IPS-18a (cell line): ENCODE measurements at regions not wholly inside any gene's neighbourhood (a gene's known extent, or its start where the extent isn't known, plus 50 kb on each side); places are given as distances from the start of the nearest gene placed in this dataset.

Experiments
- H3K27ac ChIP-seq: one replicate; pipeline ENCODE4 v1.5.1; 2013; ENCODE audit warnings: low read length
- H3K27me3 ChIP-seq: one replicate; pipeline ENCODE4 v1.6.1; 2013; ENCODE audit warnings: mild to moderate bottlenecking, low read length; ENCODE audit not compliant: control insufficient read depth, insufficient read depth
- H3K36me3 ChIP-seq: one replicate; pipeline ENCODE4 v1.6.1; 2013; ENCODE audit warnings: low read depth, low read length; ENCODE audit not compliant: control insufficient read depth
- H3K4me1 ChIP-seq: one replicate; pipeline ENCODE4 v1.6.1; 2013; ENCODE audit warnings: low read depth, low read length; ENCODE audit not compliant: control insufficient read depth
- H3K4me3 ChIP-seq: one replicate; pipeline ENCODE4 v1.5.1; 2013; ENCODE audit warnings: low read length
- H3K9ac ChIP-seq: one replicate; pipeline ENCODE4 v1.6.1; 2013; ENCODE audit warnings: mild to moderate bottlenecking, low read length, moderate library complexity
- H3K9me3 ChIP-seq: one replicate; pipeline ENCODE4 v1.6.1; 2013; ENCODE audit warnings: low read depth, low read length; ENCODE audit not compliant: control insufficient read depth

DNA sequence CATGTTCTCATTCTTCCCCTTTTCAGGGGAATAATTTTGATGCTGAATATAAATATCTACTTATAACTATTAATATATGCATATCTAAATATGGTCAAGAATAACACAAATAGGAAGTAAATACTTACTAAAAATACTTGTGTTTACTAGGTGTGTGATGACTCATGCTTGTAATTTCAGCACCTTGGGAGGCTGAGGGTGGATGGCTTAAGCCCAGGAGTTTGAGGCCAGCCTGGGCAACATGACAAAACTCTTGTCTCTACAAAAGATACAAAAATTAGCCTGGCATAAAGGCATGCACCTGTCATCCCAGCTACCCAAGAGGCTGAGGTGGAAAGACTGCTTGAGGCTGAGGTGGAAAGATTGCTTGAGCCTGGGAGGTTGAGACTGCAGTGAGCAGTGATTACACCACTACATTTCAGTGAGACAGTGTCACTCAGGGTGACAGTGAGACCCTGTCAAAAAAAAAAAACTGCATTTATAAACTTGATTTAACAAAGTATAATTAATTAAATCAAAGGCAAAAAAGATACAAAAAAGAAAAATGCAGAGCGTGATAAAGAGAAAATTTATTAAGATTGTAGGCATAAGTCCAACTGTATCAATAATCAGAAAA, 703.1 kb upstream of the VRK2 start:
- Histone ChIP-seq H3K4me3 (no peak overlapping the region), H3K36me3 (no peaks in the 10 kb centered on the region)

DNA sequence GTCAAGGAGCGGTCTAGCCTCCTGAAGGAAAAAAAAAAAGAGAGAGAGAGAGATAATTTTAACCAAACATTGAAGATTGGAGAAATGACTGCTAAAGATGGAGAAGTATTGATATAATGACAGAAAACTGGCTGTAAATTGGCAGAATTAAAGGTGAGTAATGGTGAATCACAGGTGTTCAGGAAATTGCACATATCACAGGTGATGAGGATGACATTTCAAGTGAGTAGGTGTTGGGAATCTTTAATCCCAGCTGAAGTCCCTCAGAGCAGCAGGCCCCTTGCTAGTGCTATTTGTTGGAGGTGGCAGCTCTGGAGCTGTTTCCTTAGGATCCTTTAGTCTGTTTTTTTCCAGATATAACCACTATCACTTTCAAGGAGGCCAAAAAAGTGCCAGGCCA, 678.4 kb upstream of the VRK2 start:
- no peaks in the 10 kb centered on the region for H3K36me3 ChIP-seq
- H3K4me3 ChIP-seq = no peak overlapping the region
- H3K9me3 ChIP-seq = no peaks in the 10 kb centered on the region
- no peak overlapping the region for H3K27ac ChIP-seq
- no peaks in the 10 kb centered on the region for H3K27me3 ChIP-seq
- no peaks in the 10 kb centered on the region for H3K4me1 ChIP-seq
- H3K9ac ChIP-seq = no peak overlapping the region

More for the DNA sequence above, 703.1 kb upstream of the VRK2 start:
- no peak overlapping the region for H3K9ac ChIP-seq
- no peak overlapping the region for H3K27ac ChIP-seq
- H3K4me1 ChIP-seq = no peaks in the 10 kb centered on the region
- no peaks in the 10 kb centered on the region for H3K27me3 ChIP-seq
- no peaks in the 10 kb centered on the region for H3K9me3 ChIP-seq

- no peaks in the 10 kb centered on the region for H3K9me3 ChIP-seq
- H3K4me3 ChIP-seq = no peak overlapping the region
- no peak overlapping the region for H3K27ac ChIP-seq
- H3K27me3 ChIP-seq = no peaks in the 10 kb centered on the region
- no peak overlapping the region for H3K9ac ChIP-seq
- no peaks in the 10 kb centered on the region for H3K4me1 ChIP-seq
- H3K36me3 ChIP-seq = no peaks in the 10 kb centered on the region
Observed at GRCh38 chr2:57370882-57371585, 675.6 kb upstream of the VRK2 start.

DNA sequence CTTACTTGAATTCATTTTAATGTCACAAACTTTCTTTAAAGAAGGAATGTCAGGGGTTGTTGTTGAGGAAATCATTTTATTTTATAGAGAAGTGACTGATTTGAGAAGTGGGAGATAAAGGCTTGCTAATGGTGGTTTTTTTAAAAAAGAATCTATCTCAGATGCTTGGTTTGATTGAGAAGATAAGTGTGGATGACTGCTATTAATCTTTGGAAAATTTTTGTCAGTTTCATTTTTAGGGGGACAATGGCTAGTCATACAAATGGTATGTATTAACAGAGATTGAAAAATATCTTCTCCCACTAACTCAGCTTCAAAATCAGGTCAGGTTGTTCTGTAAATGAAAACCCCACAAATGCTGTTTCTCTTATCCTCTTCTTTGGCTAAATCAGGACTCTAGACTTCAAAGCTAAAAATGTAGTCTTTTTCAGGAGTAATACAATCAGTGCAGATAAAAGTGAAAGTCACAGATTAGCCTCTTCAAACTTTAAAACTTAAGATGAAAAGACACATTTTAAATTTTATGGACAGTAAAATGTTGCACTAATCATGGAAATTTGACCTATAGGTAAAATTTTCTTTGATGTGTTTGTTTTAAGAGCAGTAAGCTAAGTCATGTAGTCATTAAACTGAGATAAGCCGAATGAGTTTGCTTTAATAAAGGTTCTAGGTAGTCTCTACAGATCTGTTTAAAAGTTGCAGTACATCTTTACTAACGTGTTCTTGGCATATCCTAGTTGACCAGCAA, 674.2 kb upstream of the VRK2 start:
- no peak overlapping the region for H3K27ac ChIP-seq
- no peaks in the 10 kb centered on the region for H3K27me3 ChIP-seq
- H3K36me3 ChIP-seq = no peaks in the 10 kb centered on the region
- no peaks in the 10 kb centered on the region for H3K9me3 ChIP-seq
- H3K4me3 ChIP-seq = no peak overlapping the region
- H3K4me1 ChIP-seq = no peaks in the 10 kb centered on the region
- H3K9ac ChIP-seq = no peak overlapping the region

GRCh38 chr2:57373530-57373929, 673.1 kb upstream of the VRK2 start:
- no peak overlapping the region for H3K27ac ChIP-seq
- H3K9ac ChIP-seq = no peak overlapping the region
- no peaks in the 10 kb centered on the region for H3K9me3 ChIP-seq
- no peaks in the 10 kb centered on the region for H3K36me3 ChIP-seq
- H3K4me1 ChIP-seq = no peaks in the 10 kb centered on the region
- no peaks in the 10 kb centered on the region for H3K27me3 ChIP-seq
- H3K4me3 ChIP-seq = no peak overlapping the region

DNA sequence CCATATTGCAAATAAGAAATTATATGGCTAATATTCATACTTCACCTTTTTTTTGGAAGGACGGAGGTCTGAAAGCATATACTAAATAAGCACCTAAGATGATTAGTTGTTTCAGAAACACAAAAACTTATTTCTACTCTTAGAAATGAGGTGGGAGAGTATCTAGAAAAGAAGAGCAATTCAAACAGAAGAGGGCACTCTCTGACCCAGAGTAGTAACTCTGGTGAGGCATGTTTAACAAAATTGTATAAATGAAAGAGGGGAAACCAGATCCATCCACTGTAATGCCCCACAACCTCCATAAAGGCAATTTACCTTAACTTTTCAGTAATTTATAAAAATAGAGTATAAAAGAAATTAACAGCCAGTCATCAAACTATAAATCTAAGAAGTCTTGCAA, 669.6 kb upstream of the VRK2 start:
- Histone ChIP-seq H3K4me1 (no peaks in the 10 kb centered on the region), H3K27me3 (no peaks in the 10 kb centered on the region), H3K9me3 (no peaks in the 10 kb centered on the region), H3K36me3 (no peaks in the 10 kb centered on the region), H3K27ac (no peak overlapping the region), H3K9ac (no peak overlapping the region), H3K4me3 (no peak overlapping the region)

GRCh38 chr2:57386305-57386704, 660.3 kb upstream of the VRK2 start:
- Histone ChIP-seq H3K4me1 (no peaks in the 10 kb centered on the region), H3K9ac (no peak overlapping the region), H3K36me3 (no peaks in the 10 kb centered on the region), H3K4me3 (no peak overlapping the region), H3K27me3 (no peaks in the 10 kb centered on the region), H3K9me3 (no peaks in the 10 kb centered on the region), H3K27ac (no peak overlapping the region)

- no peaks in the 10 kb centered on the region for H3K36me3 ChIP-seq
- H3K27ac ChIP-seq = no peak overlapping the region
- no peaks in the 10 kb centered on the region for H3K9me3 ChIP-seq
- no peaks in the 10 kb centered on the region for H3K27me3 ChIP-seq
- no peaks in the 10 kb centered on the region for H3K4me1 ChIP-seq
- no peak overlapping the region for H3K9ac ChIP-seq
- H3K4me3 ChIP-seq = no peak overlapping the region
Observed at GRCh38 chr2:57396355-57397098, 650.1 kb upstream of the VRK2 start.

DNA sequence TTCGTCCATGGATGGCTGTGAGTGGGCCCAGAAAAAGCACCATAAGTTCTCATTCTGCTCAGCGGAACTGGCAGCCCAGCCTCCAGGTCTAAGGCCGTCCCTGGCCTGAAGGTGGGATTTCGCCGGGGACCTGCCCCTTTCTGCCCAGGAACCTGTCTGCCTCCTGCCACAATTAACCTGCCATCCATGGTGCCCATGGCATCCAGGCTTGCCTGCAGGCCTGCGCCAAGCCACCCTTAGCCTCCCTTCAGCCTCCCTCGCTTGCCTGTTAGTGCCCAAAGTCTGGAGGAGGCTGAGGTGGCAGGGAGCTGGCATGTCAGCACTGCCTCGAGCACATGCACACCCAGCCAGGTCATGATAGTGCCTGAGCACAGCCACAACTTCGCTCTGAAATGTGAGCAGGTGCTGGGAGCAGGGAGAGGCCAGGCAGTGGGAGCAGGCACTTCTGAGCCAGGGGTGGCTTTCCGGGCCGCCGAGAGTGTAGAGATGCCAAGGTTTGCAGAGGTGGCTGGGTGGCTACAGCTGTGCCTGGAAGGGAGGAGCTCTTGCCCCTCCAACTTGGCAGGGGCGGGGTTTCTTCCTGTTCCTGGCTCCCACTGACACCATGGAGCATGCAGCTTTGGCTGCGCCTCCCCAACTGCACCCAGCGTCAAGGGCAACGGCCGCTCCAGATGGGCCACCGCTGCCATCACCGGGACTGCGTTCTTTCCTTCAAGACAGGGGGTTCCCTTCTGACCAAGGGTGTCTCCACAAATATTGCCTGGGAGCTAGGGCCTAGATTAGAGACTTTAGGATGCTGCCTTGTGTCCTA, 648.9 kb upstream of the VRK2 start:
- Histone ChIP-seq H3K27me3 (no peaks in the 10 kb centered on the region), H3K36me3 (no peaks in the 10 kb centered on the region), H3K9me3 (no peaks in the 10 kb centered on the region), H3K4me3 (no peak overlapping the region), H3K27ac (no peak overlapping the region), H3K9ac (no peak overlapping the region), H3K4me1 (no peaks in the 10 kb centered on the region)

GRCh38 chr2:57399057-57399456, 647.5 kb upstream of the VRK2 start:
- no peak overlapping the region for H3K4me3 ChIP-seq
- H3K9me3 ChIP-seq = no peaks in the 10 kb centered on the region
- no peaks in the 10 kb centered on the region for H3K4me1 ChIP-seq
- no peak overlapping the region for H3K9ac ChIP-seq
- H3K27ac ChIP-seq = no peak overlapping the region
- no peaks in the 10 kb centered on the region for H3K36me3 ChIP-seq
- no peaks in the 10 kb centered on the region for H3K27me3 ChIP-seq

DNA sequence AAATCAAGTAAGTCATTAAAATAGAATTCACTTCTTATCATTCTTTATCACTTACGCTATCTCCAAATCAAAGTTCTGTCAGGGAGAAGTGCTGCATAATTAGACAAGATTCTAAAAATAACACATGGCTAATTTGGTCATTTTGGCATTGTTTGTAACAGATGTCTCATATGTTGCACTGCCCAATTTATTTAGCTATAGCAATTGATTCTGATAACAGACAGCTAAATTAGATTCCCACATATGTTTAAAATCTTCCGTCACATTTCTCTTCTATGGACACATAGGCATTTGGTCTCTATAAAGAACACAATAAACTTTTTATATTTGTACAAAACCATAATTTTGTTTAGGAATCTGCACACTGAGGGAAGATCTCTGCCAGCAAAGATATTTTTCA, 644.5 kb upstream of the VRK2 start:
- Histone ChIP-seq H3K36me3 (no peaks in the 10 kb centered on the region), H3K9me3 (no peaks in the 10 kb centered on the region), H3K9ac (no peak overlapping the region), H3K4me1 (no peaks in the 10 kb centered on the region), H3K4me3 (no peak overlapping the region), H3K27ac (no peak overlapping the region), H3K27me3 (no peaks in the 10 kb centered on the region)
